LNCaP clone FGC (cell line): ENCODE measurements at regions not wholly inside any gene's neighbourhood (a gene's known extent, or its start where the extent isn't known, plus 50 kb on each side); places are given as distances from the start of the nearest gene placed in this dataset.

Experiments
- DNase-seq: peaks from one replicate; pipeline ENCODE4 v3.0.0-alpha.2; 2011; ENCODE audit warnings: low read depth
- H3K4me3 ChIP-seq: 2 replicates; pipeline ENCODE4 v1.5.1; 2011; ENCODE audit warnings: mild to moderate bottlenecking, low read depth, low read length, control low read depth
- TF ChIP-seq, protein P1 (sequence below): IDR thresholded peaks from 2 replicates; pipeline ENCODE4 v1.5.1; 2012; ENCODE audit warnings: mild to moderate bottlenecking; ENCODE audit not compliant: control insufficient read depth, insufficient read depth; ENCODE audit errors: extremely low read depth

DNA sequence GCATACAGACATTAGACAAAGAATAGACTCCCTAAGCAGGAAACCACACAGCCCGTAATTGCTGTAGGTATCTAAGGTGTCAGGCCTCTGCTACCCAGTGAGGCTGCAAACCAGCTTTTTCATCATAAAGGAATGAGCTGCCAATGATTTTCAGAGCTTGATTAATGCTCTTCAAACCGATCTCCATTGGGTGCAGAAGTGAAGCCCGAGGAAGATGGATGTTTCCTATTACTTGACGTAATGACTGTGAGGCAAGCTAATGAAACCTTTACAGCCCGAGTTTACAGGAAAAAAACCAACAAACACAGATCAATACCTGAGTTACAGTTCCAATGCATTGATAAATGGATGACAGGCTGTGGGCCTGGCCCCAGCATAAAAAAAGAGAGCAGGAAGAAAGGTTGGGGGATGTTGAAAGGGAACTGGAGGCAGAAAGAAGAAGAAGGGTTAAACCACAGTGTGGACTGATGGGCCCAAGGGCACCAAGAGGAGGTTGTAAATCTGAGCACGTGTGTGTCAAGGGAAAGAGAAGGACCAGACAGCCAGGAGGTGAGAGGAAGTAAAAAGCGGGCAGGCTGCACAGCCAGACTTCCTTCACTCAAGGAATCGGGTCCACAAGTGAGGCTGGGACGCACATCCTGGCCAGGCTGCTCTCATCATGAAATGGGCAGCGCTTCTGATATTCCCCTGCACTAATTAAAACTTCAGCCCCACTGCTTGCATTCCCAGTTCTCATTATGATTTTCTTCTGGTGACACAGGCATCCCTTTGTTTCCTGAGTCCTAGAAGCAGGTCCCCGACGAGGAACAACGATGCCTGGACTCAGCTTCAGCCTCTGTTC lies 70.6 kb upstream of the NTM start:
- no peak for DNase-seq
- TF ChIP-seq, protein P1, sequence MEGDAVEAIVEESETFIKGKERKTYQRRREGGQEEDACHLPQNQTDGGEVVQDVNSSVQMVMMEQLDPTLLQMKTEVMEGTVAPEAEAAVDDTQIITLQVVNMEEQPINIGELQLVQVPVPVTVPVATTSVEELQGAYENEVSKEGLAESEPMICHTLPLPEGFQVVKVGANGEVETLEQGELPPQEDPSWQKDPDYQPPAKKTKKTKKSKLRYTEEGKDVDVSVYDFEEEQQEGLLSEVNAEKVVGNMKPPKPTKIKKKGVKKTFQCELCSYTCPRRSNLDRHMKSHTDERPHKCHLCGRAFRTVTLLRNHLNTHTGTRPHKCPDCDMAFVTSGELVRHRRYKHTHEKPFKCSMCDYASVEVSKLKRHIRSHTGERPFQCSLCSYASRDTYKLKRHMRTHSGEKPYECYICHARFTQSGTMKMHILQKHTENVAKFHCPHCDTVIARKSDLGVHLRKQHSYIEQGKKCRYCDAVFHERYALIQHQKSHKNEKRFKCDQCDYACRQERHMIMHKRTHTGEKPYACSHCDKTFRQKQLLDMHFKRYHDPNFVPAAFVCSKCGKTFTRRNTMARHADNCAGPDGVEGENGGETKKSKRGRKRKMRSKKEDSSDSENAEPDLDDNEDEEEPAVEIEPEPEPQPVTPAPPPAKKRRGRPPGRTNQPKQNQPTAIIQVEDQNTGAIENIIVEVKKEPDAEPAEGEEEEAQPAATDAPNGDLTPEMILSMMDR, result no peak
- no peak overlapping the region for H3K4me3 ChIP-seq

DNA sequence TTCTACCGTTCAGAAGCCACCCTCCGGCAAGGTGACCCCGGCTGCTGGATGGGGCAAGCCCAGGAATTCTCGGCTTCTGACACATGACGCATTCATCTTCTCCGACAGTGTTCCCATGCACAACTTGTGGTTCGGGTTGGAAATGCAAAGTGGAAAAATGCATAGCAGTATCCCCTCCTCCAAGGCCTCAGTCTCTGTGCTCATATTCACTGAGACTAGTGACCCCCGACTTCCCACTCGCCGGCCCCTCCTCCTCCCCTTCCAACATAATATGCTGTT lies 70.0 kb upstream of the NTM start:
- no peak overlapping the region for H3K4me3 ChIP-seq
- TF ChIP-seq, protein P1, result no peak
- DNase-seq, result no peak

DNA sequence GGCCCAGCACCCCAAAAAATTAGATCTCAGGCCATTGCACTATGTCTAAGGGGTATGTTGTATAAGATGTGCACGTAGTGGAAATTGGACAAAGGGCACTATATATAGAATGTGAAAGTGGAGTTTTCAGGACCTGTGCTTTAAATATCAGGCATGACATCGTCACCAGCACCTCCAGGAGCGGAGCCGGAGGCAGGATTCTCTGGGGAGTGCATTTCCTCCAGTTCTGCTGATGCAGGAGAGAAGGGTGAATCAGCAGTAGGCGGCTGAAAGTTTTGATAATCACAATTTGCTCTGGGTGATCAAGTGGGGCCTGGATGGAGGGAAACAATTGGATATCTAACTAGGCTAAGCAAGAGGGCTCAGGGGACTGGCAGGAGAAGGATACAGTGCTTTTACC lies 69.1 kb upstream of the NTM start:
- TF ChIP-seq, protein P1, result no peak
- no peak overlapping the region for H3K4me3 ChIP-seq
- no peak for DNase-seq

DNA sequence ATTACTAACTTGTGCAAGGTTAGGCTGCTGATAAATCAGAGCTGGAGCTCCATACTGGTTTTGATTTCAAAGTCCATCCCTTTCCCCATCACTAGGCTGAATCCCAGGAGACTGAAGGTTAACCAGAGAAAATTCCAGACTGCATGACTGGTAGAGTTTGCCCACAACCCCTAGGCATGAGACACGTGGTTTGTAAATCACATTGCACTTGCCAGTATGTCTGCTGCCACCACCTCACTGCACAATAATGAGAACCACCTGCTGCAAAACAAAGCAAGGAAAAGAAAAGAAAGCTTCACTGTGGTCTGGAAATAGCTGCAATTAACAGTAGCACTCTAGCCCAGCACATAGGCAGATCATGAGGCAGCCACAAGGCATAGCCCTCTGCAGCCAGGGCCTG lies 67.6 kb upstream of the NTM start:
- H3K4me3 ChIP-seq, result no peak overlapping the region
- TF ChIP-seq, protein P1, result no peak
- no peak for DNase-seq

DNA sequence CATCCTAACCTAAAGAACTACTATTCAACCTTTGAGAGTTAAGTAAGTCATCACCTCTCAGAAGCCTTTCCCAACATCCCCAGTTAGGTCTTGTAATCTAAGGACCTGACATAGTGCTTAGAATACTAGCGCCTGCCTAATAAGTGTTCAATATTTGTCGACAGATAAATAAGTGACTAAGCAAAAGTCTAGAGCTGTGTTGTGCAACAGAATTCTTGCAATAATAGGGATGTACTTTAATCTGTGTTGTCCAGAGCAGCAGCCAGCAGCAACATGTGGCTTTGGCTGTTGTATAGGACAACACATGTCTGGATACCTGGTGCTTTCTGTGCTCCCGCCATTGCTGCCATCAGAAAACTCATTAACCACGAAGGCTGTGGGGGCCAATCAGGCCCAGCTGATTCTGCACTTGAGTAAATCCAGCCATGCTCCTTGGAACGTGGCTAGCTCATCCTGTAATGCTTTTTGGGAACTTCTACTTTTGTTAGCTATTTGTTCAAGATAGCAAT lies 66.8 kb upstream of the NTM start:
- no peak overlapping the region for H3K4me3 ChIP-seq
- TF ChIP-seq, protein P1, result no peak
- no peak for DNase-seq

DNA sequence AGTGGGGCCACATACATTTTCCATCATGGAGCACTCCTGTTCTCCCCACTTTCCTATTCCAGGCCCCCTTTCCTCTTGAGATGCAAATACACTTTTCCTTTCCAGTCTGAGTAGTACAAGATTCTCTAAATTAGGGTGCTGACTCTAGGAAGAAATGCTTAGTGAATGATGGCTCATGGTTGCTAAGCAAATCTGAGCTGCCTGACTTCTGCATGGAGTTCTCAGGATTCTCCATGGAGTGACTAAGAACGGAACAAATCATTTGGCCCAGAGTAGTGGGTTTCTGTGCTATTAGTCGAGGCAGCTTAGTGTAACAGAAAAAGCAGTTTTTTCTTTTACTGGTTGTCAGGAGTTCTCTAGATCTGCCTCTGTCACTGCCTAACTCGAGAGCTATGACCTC lies 65.4 kb upstream of the NTM start:
- TF ChIP-seq, protein P1, result no peak
- no peak overlapping the region for H3K4me3 ChIP-seq
- no peak for DNase-seq

DNA sequence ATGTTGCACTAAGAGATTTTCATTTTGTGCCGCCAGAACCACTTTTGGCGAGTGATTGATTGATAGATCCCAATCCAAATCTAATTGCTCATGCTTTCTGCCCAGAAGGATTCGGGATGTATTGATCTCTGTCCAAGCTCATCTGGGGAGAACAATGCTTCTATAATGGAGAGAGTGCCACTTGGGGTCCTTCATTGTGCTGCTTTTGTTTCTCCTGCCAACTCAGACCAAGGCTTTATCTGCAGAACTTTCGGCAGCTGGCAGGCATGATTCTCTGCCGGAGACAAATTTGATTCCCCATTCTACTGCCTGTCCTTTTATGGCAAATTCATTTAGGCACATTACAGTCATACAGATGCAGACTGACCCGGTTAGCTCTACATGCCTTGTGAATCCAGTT lies 62.9 kb upstream of the NTM start:
- TF ChIP-seq, protein P1, result no peak
- no peak for DNase-seq
- no peak overlapping the region for H3K4me3 ChIP-seq
